ENCODE measurements at regions not wholly inside any gene's neighbourhood (a gene's known extent, or its start where the extent isn't known, plus 50 kb on each side); places are given as distances from the start of the nearest gene placed in this dataset.

DNA sequence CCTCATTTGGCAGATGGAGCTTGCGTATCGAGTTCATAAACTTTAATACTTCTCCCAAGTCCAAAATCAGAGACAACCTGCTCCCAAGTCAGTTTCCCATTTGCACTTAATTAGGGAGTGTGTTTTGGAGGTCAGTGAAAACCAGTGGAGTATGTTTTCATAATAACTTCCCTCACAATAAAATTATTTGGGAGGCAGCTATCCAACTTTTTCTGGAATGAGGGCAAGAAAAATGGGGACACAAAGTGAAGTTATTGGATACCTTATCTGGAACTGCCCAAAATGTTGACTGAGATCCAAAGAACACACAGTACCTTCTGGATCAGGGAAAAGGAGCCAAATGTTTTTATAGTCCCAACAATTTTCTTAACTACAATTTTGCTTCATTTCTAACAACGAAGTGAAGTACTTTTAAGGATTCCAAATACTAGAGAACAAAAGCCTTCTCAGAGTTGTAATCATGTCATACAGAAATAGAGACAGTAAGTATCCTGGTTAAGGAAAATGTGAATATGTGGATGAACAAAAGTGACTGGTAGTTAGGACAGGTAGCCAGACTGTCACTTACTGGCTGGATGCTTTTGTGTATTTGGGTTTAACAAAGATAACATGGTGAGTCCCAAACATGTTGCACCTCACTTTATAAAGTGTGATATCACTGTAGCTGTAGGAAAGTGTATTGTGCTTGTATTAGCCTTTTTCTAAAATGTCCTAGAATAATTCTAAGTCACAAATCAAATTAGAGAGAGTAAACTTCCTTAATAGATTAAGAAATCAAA, 325.0 kb downstream of the HLX start:
- H3K4me3 ChIP-seq (ENCODE audit: low read length), result no peak overlapping the region
- TF ChIP-seq, protein P1, sequence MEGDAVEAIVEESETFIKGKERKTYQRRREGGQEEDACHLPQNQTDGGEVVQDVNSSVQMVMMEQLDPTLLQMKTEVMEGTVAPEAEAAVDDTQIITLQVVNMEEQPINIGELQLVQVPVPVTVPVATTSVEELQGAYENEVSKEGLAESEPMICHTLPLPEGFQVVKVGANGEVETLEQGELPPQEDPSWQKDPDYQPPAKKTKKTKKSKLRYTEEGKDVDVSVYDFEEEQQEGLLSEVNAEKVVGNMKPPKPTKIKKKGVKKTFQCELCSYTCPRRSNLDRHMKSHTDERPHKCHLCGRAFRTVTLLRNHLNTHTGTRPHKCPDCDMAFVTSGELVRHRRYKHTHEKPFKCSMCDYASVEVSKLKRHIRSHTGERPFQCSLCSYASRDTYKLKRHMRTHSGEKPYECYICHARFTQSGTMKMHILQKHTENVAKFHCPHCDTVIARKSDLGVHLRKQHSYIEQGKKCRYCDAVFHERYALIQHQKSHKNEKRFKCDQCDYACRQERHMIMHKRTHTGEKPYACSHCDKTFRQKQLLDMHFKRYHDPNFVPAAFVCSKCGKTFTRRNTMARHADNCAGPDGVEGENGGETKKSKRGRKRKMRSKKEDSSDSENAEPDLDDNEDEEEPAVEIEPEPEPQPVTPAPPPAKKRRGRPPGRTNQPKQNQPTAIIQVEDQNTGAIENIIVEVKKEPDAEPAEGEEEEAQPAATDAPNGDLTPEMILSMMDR (conservative IDR thresholded peaks at IDR 0.05; ENCODE audit: low read depth, low read length), result no peak
- no peak for DNase-seq (ENCODE audit: low read depth)

DNA sequence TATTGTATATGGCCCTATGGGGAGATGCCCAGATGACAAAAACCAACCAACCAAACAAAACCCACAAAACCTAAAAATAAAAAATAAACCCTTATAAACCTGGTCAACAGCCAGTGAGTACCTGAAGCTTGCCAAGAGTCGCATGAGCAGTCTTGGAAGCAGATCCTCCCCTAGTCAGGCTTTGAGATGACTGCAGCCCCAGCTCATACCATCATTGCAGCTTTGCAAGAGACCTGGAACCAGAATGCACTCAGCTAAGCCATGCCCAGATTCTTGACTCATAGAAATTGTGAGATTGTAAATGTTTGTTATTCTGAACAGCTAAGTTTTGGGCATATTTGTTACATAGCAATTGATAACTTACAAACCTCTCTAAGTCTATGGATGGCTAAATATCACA, 326.8 kb downstream of the HLX start:
- no peak overlapping the region for H3K4me3 ChIP-seq (ENCODE audit: low read length)
- DNase-seq (ENCODE audit: low read depth), result no peak
- TF ChIP-seq, protein P1 (conservative IDR thresholded peaks at IDR 0.05; ENCODE audit: low read depth, low read length), result no peak

DNA sequence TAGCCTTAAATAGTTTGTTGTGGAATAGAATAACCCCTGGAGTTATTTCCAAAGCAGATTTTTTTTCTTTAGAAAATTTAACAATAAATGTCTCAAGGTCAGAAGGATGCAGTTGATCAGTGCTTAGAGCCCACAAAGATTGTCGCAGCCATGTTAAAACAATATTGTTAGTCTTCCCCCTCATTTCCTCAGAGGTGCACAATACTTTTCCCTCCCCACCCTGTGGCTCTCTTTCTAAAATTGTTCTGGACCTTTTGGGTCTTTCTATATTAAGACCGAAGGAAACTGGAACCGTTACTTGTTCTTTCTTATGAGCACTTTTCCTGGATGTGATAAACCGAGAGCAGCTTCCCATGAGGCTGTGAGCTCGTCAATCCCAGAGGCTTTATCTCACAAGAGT, 333.7 kb downstream of the HLX start:
- no peak for DNase-seq (ENCODE audit: low read depth)
- H3K4me3 ChIP-seq (ENCODE audit: low read length), result no peak overlapping the region
- TF ChIP-seq, protein P1 (conservative IDR thresholded peaks at IDR 0.05; ENCODE audit: low read depth, low read length), result no peak

DNA sequence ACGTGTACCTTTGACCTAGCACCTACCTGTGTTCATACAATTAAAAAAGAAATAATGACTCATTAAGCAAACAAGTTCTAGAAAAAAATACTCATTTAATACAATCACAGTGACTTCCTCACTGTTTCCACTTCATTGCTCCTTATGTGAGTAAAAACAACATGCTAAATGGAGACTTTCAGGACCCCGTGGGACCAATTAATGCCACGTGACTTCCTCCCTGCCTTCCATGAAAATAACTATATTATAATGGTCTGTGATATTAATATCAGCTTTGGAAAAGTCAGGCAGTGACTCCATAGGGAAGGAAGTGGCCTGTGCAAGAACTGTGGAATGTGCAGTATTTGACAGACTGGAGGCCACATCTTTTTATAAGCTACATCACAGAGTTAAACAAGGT, 337.8 kb downstream of the HLX start:
- TF ChIP-seq, protein P1 (conservative IDR thresholded peaks at IDR 0.05; ENCODE audit: low read depth, low read length), result no peak
- no peak for DNase-seq (ENCODE audit: low read depth)
- no peak overlapping the region for H3K4me3 ChIP-seq (ENCODE audit: low read length)

DNA sequence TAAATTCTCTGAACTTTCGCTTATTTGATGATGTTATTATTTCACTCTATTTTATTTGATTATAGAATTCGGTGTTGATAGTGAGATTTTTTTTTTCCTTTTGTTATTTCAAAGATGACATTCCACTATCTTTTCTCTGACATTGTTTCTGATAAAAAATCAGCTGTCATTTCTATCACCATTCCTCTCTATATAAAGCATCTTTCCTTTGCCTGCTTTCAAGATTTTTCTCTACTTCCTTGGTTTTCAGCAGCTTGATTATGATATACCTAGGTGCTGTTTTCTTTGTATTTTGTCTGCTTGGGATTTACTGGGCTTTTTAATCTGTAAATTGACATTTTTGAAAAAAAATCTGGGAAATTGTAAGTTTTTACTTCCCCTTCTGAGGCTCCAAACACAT, 344.0 kb downstream of the HLX start:
- no peak overlapping the region for H3K4me3 ChIP-seq (ENCODE audit: low read length)
- DNase-seq (ENCODE audit: low read depth), result no peak
- TF ChIP-seq, protein P1 (conservative IDR thresholded peaks at IDR 0.05; ENCODE audit: low read depth, low read length), result no peak

DNA sequence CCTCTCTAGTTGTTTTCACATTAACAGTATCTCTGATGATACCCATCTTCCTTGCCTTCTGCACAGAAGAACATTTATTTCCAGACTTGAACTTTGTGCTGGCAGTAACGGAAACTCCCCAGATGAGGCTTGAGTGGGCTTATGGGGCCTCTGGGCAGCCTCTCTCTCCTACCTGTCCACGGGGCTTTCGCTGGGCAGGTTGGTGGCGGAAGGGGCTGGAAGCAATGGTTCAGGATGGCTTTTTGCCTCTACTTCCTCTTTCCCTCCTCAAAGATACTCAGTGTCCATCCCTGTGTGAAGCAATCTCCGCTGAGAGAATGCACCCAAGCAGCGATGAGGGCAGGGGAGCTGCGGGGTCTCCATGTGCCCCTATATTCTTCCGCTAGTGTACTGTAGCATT, 348.2 kb downstream of the HLX start:
- DNase-seq (ENCODE audit: low read depth), result no peak
- TF ChIP-seq, protein P1 (conservative IDR thresholded peaks at IDR 0.05; ENCODE audit: low read depth, low read length), result no peak
- no peak overlapping the region for H3K4me3 ChIP-seq (ENCODE audit: low read length)

DNA sequence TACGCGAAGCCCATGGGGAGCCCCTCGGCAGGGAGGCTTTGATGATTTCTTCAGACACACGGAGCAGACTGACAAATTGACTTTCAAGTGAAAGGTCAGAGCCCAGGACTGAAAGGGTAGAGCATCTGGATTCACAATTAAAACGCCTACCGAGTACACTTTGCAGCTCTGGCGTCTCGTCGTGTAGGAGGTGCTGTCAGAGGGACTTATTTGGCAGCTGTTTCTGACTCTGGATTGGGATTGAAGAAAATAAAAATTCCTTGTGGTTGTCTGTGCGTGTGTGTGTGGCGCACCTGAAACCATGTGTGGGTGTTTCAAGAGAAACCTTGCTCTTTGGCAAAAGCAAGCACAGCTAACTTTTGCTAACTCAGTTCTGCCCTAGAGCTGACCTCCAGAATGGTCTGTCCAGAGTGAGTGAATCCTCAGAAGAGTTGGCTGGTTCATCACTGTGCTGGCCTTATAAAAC, 348.7 kb downstream of the HLX start:
- TF ChIP-seq, protein P1 (conservative IDR thresholded peaks at IDR 0.05; ENCODE audit: low read depth, low read length), result no peak
- no peak for DNase-seq (ENCODE audit: low read depth)
- no peak overlapping the region for H3K4me3 ChIP-seq (ENCODE audit: low read length)

Data from retinal pigment epithelial cell (primary cell).